ENCODE measurements at regions not wholly inside any gene's neighbourhood (a gene's known extent, or its start where the extent isn't known, plus 50 kb on each side); places are given as distances from the start of the nearest gene placed in this dataset.

DNA sequence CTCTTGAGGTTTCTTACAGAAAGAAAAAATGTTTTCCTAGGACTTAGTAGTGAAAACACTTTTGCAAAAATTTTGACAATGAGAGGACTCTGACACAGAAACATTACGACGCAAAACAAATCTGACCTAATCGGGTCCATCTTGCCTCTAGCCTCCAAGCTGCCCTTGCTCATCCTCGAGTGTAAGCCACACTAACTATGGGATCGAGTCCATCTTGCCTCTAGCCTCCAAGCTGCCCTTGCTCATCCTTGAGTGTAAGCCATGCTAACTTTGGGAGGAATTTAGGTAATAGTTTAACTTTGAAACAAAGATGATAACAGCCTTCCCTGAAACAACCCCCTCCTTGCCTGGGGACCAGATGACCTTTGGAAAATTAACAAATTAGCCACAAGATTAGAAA lies 100.3 kb upstream of the FRG1 start:
- TF ChIP-seq GATA3 (IDR thresholded peaks at IDR 0.05; ENCODE audit: low read depth, low read length) (no peak), GATA2 (IDR thresholded peaks at IDR 0.05; ENCODE audit: low read depth, low read length) (no peak)

Measured in SH-SY5Y (cell line).